ENCODE measurements at regions not wholly inside any gene's neighbourhood (a gene's known extent, or its start where the extent isn't known, plus 50 kb on each side); places are given as distances from the start of the nearest gene placed in this dataset.

- peaks cover 17% of the 10 kb centered on the region for H3K4me1 ChIP-seq (ENCODE audit: insufficient read depth, low read length, poor library complexity, severe bottlenecking)
- no TSS peak for BruUV-seq (replicated peaks)
- H3K4me2 ChIP-seq (ENCODE audit: low read length), result no peak overlapping the region
- no peak overlapping the region for H3K27ac ChIP-seq (ENCODE audit: low read depth, low read length, poor library complexity, severe bottlenecking)
- POLR2A ChIA-PET, result interaction anchor here (0.7 kb wide), 1 partner anchor 68 kb away, joined by 4 read pairs; no protein-coding TSS in a partner anchor
- H3K36me3 ChIP-seq (ENCODE audit: insufficient read depth, low read length), result no peaks in the 10 kb centered on the region; the same call in 1 of the 2 replicates
- H3K79me2 ChIP-seq (ENCODE audit: insufficient read depth, low read depth, low read length), result no peaks in the 10 kb centered on the region
- peaks cover 7% of the 10 kb centered on the region; the same call in 1 of the 2 replicates for H3K9me3 ChIP-seq (ENCODE audit: low read length)
- H3K9me2 ChIP-seq (ENCODE audit: insufficient read depth, low read length), result no peaks in the 10 kb centered on the region
- intact Hi-C loops (cut with micrococcal nuclease; ENCODE audit: unreplicated experiment), result no loop called here
- H4K20me1 ChIP-seq (ENCODE audit: insufficient read depth, low read length), result no peaks in the 10 kb centered on the region
- CTCF ChIA-PET (ENCODE audit: unreplicated experiment), result no interaction called here
- no peak overlapping the region for H3K4me3 ChIP-seq (ENCODE audit: low read depth, low read length, poor library complexity, severe bottlenecking)
- TF ChIP-seq EZH2phosphoT487 (IDR thresholded peaks at IDR 0.05; ENCODE audit: borderline replicate concordance, low read depth, low read length), result no peak
- TF ChIP-seq, protein P1, sequence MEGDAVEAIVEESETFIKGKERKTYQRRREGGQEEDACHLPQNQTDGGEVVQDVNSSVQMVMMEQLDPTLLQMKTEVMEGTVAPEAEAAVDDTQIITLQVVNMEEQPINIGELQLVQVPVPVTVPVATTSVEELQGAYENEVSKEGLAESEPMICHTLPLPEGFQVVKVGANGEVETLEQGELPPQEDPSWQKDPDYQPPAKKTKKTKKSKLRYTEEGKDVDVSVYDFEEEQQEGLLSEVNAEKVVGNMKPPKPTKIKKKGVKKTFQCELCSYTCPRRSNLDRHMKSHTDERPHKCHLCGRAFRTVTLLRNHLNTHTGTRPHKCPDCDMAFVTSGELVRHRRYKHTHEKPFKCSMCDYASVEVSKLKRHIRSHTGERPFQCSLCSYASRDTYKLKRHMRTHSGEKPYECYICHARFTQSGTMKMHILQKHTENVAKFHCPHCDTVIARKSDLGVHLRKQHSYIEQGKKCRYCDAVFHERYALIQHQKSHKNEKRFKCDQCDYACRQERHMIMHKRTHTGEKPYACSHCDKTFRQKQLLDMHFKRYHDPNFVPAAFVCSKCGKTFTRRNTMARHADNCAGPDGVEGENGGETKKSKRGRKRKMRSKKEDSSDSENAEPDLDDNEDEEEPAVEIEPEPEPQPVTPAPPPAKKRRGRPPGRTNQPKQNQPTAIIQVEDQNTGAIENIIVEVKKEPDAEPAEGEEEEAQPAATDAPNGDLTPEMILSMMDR (conservative IDR thresholded peaks at IDR 0.05; ENCODE audit: low read length), result no peak
- no peak overlapping the region for H2AFZ ChIP-seq (ENCODE audit: low read length)
- no peak for DNase-seq (ENCODE audit: low spot score)
Observed at GRCh38 chr4:184528713-184529112, 54.4 kb upstream of the IRF2 start.

GRCh38 chr4:184528051-184528450 is 53.7 kb upstream of the IRF2 start:
- no peaks in the 10 kb centered on the region for H3K79me2 ChIP-seq (ENCODE audit: insufficient read depth, low read depth, low read length)
- H3K36me3 ChIP-seq (ENCODE audit: insufficient read depth, low read length), result no peaks in the 10 kb centered on the region; the same call in 1 of the 2 replicates
- H3K4me2 ChIP-seq (ENCODE audit: low read length), result no peak overlapping the region
- H3K27ac ChIP-seq (ENCODE audit: low read depth, low read length, poor library complexity, severe bottlenecking), result no peak overlapping the region
- no peak overlapping the region for H2AFZ ChIP-seq (ENCODE audit: low read length)
- CTCF ChIA-PET (ENCODE audit: unreplicated experiment), result no interaction called here
- intact Hi-C loops (cut with micrococcal nuclease; ENCODE audit: unreplicated experiment), result no loop called here
- POLR2A ChIA-PET, result no interaction called here
- peaks cover 7% of the 10 kb centered on the region; the same call in 1 of the 2 replicates for H3K9me3 ChIP-seq (ENCODE audit: low read length)
- BruUV-seq (replicated peaks), result no TSS peak
- DNase-seq (ENCODE audit: low spot score), result no peak
- H3K9me2 ChIP-seq (ENCODE audit: insufficient read depth, low read length), result no peaks in the 10 kb centered on the region
- no peak overlapping the region for H3K4me3 ChIP-seq (ENCODE audit: low read depth, low read length, poor library complexity, severe bottlenecking)
- TF ChIP-seq EZH2phosphoT487 (IDR thresholded peaks at IDR 0.05; ENCODE audit: borderline replicate concordance, low read depth, low read length), result no peak
- peaks cover 11% of the 10 kb centered on the region for H3K4me1 ChIP-seq (ENCODE audit: insufficient read depth, low read length, poor library complexity, severe bottlenecking)
- H4K20me1 ChIP-seq (ENCODE audit: insufficient read depth, low read length), result no peaks in the 10 kb centered on the region

DNA sequence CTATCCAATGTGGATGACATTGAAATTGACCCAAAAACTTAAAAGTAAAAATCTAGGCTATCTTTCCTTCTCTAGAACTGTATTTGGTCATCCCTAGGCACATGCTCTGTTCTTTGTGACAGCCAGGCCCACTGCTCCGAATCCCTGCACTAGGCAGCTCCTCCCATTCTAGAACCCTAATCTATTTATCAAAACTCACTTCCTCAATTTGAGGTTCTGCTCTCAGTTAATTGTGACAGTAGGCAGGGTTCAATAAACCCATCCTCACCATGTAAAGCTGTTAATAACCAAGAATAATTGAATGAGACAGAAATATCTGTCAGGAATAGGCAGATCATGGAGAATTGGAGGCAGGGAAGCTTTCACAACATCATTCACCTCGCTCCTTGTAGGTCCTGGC is 51.9 kb upstream of the IRF2 start:
- Histone ChIP-seq H3K79me2 (ENCODE audit: insufficient read depth, low read depth, low read length) (no peaks in the 10 kb centered on the region), H3K4me2 (ENCODE audit: low read length) (no peak overlapping the region), H3K4me1 (ENCODE audit: insufficient read depth, low read length, poor library complexity, severe bottlenecking) (peaks cover 11% of the 10 kb centered on the region), H3K36me3 (ENCODE audit: insufficient read depth, low read length) (no peaks in the 10 kb centered on the region), H2AFZ (ENCODE audit: low read length) (no peak overlapping the region), H3K9me3 (ENCODE audit: low read length) (peaks cover 7% of the 10 kb centered on the region; the same call in 1 of the 2 replicates), H4K20me1 (ENCODE audit: insufficient read depth, low read length) (no peaks in the 10 kb centered on the region), H3K9me2 (ENCODE audit: insufficient read depth, low read length) (no peaks in the 10 kb centered on the region), H3K27ac (ENCODE audit: low read depth, low read length, poor library complexity, severe bottlenecking) (no peak overlapping the region), H3K4me3 (ENCODE audit: low read depth, low read length, poor library complexity, severe bottlenecking) (no peak overlapping the region)
- CTCF ChIA-PET (ENCODE audit: unreplicated experiment), result no interaction called here
- no peak for TF ChIP-seq EZH2phosphoT487 (IDR thresholded peaks at IDR 0.05; ENCODE audit: borderline replicate concordance, low read depth, low read length)
- TF ChIP-seq, protein P1 (conservative IDR thresholded peaks at IDR 0.05; ENCODE audit: low read length), result no peak
- POLR2A ChIA-PET, result interaction anchor here (1.1 to 2.4 kb wide), 5 partner anchors 8 to 28 kb away, joined by 3 to 7 read pairs (median 5); no protein-coding TSS in a partner anchor
- no peak for DNase-seq (ENCODE audit: low spot score)
- no TSS peak for BruUV-seq (replicated peaks)
- intact Hi-C loops (cut with micrococcal nuclease; ENCODE audit: unreplicated experiment), result no loop called here

All from OCI-LY7 (cell line).